Stimulated activated CD4-positive, alpha-beta T cell treated with anti-CD3 and anti-CD28 coated beads, TNF-alpha, amount 100 ng/mL, for 1 hour (primary cell): ENCODE measurements at regions not wholly inside any gene's neighbourhood (a gene's known extent, or its start where the extent isn't known, plus 50 kb on each side); places are given as distances from the start of the nearest gene placed in this dataset.

Experiments
- DNase-seq, 3 donors: peaks; one replicate each; pipeline ENCODE4 v3.0.0-alpha.2; 2020; ENCODE audit warnings: low read depth in 3 of 3, low spot score in 1 of 3

GRCh38 chr10:10456856-10457255, 560.8 kb upstream of the CELF2 start:
- DNase-seq = no peak

- DNase-seq = no peak
These were observed 557.2 kb upstream of the CELF2 start for GRCh38 chr10:10460451-10460850.

- DNase-seq = no peak
These were observed 555.3 kb upstream of the CELF2 start for GRCh38 chr10:10462151-10462941.

GRCh38 chr10:10471758-10472157, 545.9 kb upstream of the CELF2 start:
- DNase-seq = no peak

- DNase-seq = no peak
These were observed 541.9 kb upstream of the CELF2 start for GRCh38 chr10:10475812-10476211.

GRCh38 chr10:10477844-10478243, 539.8 kb upstream of the CELF2 start:
- DNase-seq = no peak

GRCh38 chr10:10479465-10479864, 538.2 kb upstream of the CELF2 start:
- no peak for DNase-seq

GRCh38 chr10:10482613-10483012, 535.1 kb upstream of the CELF2 start:
- no peak for DNase-seq

GRCh38 chr10:10489076-10489475, 528.6 kb upstream of the CELF2 start:
- no peak for DNase-seq

- DNase-seq = no peak
These were observed 527.7 kb upstream of the CELF2 start for GRCh38 chr10:10489805-10490571.

GRCh38 chr10:10490581-10490980, 527.1 kb upstream of the CELF2 start:
- no peak for DNase-seq

- no peak for DNase-seq
These were observed 525.3 kb upstream of the CELF2 start for GRCh38 chr10:10492420-10492819.

GRCh38 chr10:10493833-10494232, 523.8 kb upstream of the CELF2 start:
- DNase-seq = no peak

- no peak for DNase-seq
These were observed 520.4 kb upstream of the CELF2 start for GRCh38 chr10:10497245-10497644.

GRCh38 chr10:10498781-10499180, 518.9 kb upstream of the CELF2 start:
- DNase-seq = no peak

- no peak for DNase-seq
These were observed 517.8 kb upstream of the CELF2 start for GRCh38 chr10:10499839-10500238.

- DNase-seq = no peak
These were observed 516.7 kb upstream of the CELF2 start for GRCh38 chr10:10500937-10501336.

GRCh38 chr10:10503772-10504171, 513.9 kb upstream of the CELF2 start:
- no peak for DNase-seq

GRCh38 chr10:10508211-10508610, 509.5 kb upstream of the CELF2 start:
- DNase-seq = no peak

GRCh38 chr10:10510179-10510578, 507.5 kb upstream of the CELF2 start:
- DNase-seq = no peak

GRCh38 chr10:10513067-10513466, 504.6 kb upstream of the CELF2 start:
- no peak for DNase-seq

GRCh38 chr10:10513898-10514297, 503.8 kb upstream of the CELF2 start:
- DNase-seq = no peak

GRCh38 chr10:10514797-10515196, 502.9 kb upstream of the CELF2 start:
- no peak for DNase-seq
